ENCODE measurements at regions not wholly inside any gene's neighbourhood (a gene's known extent, or its start where the extent isn't known, plus 50 kb on each side); places are given as distances from the start of the nearest gene placed in this dataset.

GRCh38 chr15:75138016-75138999, 63.4 kb upstream of the C15orf39 start (continued):
- TF ChIP-seq MAX (IDR thresholded peaks at IDR 0.05) (0 out of 2 replicates have a peak, but pooled peaks have one; percentile 7), NRL (CRISPR knock-in tag; IDR thresholded peaks at IDR 0.05; ENCODE audit: borderline replicate concordance) (no peak), MED1 (CRISPR knock-in tag; IDR thresholded peaks at IDR 0.05) (no peak), AHR (CRISPR knock-in tag; IDR thresholded peaks at IDR 0.05) (no peak), ISL2 (CRISPR knock-in tag; IDR thresholded peaks at IDR 0.05) (no peak), ZBTB2 (CRISPR knock-in tag; IDR thresholded peaks at IDR 0.05; ENCODE audit: low read depth) (no peak), ZNF546 (CRISPR knock-in tag; conservative IDR thresholded peaks at IDR 0.05) (no peak), EZH2 (conservative IDR thresholded peaks at IDR 0.05; ENCODE audit: low read depth, low read length) (no peak), CBX1 (IDR thresholded peaks at IDR 0.05; ENCODE audit: low read depth) (no peak), IKZF5 (CRISPR knock-in tag; IDR thresholded peaks at IDR 0.05) (no peak), ZNF12 (CRISPR knock-in tag; IDR thresholded peaks at IDR 0.05) (no peak), HNF4A (CRISPR knock-in tag; IDR thresholded peaks at IDR 0.05) (no peak), THRA (CRISPR knock-in tag; IDR thresholded peaks at IDR 0.05; ENCODE audit: borderline replicate concordance) (no peak), NR3C1 (CRISPR knock-in tag; IDR thresholded peaks at IDR 0.05) (no peak), ZNF18 (CRISPR knock-in tag; IDR thresholded peaks at IDR 0.05; ENCODE audit: insufficient replicate concordance) (no peak), MXD4 (CRISPR knock-in tag; IDR thresholded peaks at IDR 0.05) (no peak), FOXO4 (CRISPR knock-in tag; conservative IDR thresholded peaks at IDR 0.05) (0 out of 2 replicates have a peak, but pooled peaks have one; percentile 71), STAG1 (CRISPR knock-in tag; IDR thresholded peaks at IDR 0.05) (no peak), GTF2F1 (IDR thresholded peaks at IDR 0.05; ENCODE audit: low read length) (no peak), ZMYM4 (CRISPR knock-in tag; IDR thresholded peaks at IDR 0.05) (0 out of 2 replicates have a peak, but pooled peaks have one; percentile 58), KMT2A (CRISPR knock-in tag; IDR thresholded peaks at IDR 0.05) (0 out of 2 replicates have a peak, but pooled peaks have one; percentile 12)

Measured in HepG2 (cell line).